Thyroid gland (tissue), 4 donors: ENCODE measurements at regions not wholly inside any gene's neighbourhood (a gene's known extent, or its start where the extent isn't known, plus 50 kb on each side); places are given as distances from the start of the nearest gene placed in this dataset.

Experiments used
- CTCF ChIP-seq, 6 experiments: fragments of 200-600 bp in 3 of 6; fragments of 450-650 bp in 3 of 6; sonication (generic) in 3 of 6; IDR thresholded peaks; one replicate each; pipeline ENCODE4 v1.5.1; 2016 to 2019; ENCODE audit warnings: antibody characterized with exemption in 6 of 6, mild to moderate bottlenecking in 2 of 6, inconsistent platforms in 1 of 6, moderate library complexity in 1 of 6
- POLR2A ChIP-seq, 2 donors: fragments of 450-650 bp; IDR thresholded peaks; one replicate each; pipeline ENCODE4 v1.6.1; 2017; ENCODE audit warnings: antibody characterized with exemption in 2 of 2, mild to moderate bottlenecking in 2 of 2, moderate library complexity in 1 of 2

GRCh38 chr3:88921986-88922385 is 185.4 kb upstream of the EPHA3 start:
- TF ChIP-seq POLR2A (IDR thresholded peaks at IDR 0.05) (no peak), CTCF (IDR thresholded peaks at IDR 0.05) (no peak)
